GM21528 (cell line): ENCODE measurements at regions not wholly inside any gene's neighbourhood (a gene's known extent, or its start where the extent isn't known, plus 50 kb on each side); places are given as distances from the start of the nearest gene placed in this dataset.

ENCODE experiments used
- ATAC-seq: cut with Tn5 transposase; IDR thresholded peaks from one replicate; pipeline ENCODE4 v1.9.1; 2021; ENCODE audit warnings: mild to moderate bottlenecking, moderate library complexity; ENCODE audit not compliant: unreplicated experiment, low FRiP score

DNA sequence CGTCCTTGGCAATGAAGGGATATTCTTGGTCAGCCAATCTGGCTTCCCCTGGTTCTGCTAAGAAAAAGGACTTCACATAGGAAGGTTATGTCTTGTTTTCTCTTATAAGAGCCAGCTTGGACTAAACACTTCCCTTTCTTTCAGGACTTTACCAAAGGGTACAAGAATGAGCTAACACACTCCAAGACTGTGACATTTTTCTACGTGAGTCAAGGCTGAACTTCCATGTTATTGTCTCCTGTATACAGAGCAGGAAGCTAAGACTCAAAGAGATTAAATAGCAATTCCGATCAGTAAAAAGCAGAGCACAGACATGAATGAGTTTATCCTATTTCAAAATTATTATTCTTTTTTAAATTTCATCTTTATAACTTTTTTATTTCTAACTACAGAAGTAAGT lies 63.3 kb upstream of the STT3B start:
- ATAC-seq: no peak

DNA sequence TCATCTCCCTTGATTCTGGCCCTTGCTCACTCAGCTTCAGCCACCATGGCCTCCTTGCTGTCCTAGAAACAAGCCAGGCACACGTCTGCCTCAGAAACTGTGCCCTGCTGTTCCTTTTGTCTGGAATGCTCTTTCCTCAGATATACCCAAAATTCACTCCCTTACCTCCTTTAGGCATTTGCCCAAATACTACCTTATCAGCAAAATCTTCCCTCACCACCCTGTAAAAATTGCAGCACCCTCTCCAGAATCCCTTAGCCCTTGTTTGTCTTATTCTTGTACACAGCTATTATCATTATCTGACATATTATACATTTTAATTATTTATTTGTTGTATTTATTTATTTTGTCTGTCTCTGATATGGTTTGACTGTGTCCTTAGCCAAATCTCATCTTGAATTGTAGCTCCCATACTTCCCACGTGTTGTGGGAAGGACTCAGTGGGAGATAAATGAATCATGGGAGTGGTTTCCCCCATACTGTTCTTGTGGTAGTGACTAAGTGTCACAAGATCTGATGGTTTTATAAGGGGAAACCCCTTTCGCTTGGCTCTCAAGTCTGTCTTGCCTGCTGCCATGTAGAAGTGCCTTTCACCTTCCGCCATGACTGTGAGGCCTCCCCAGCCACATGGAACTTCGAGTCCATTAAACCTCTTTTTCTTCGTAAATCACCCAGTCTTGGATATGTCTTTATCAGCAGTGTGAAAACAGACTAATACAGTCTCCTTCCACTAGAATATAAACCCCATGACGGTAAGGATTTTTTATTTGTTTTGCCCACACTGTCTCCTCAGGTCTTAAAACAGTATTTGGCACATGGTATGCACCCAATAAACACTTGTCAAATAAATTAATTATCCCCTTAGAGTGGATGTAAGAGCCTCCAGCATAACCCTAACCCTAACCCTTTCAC lies 60.0 kb upstream of the STT3B start:
- no peak for ATAC-seq

GRCh38 chr3:31476209-31476608 lies 56.5 kb upstream of the STT3B start:
- no peak for ATAC-seq

DNA sequence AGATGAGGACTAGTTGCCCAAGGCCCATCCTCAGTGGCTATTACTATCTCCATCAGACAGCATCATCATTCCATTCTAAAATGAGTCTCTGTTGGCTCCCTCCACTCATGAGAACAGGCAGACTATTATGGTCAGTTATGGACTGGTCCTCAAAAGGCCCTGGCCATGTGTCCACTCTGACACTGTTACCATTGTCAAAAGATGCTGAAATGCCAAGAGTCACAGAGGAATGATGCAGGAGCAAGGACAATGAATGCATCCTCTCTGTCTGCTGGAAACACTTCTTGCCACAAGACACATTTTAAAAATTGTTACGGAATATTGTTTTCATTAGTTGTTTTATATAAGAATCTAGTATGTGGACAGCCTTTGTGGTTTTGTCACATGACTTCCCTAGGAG lies 53.3 kb upstream of the STT3B start:
- no peak for ATAC-seq

GRCh38 chr3:31481697-31482096 lies 51.0 kb upstream of the STT3B start:
- ATAC-seq: no peak

DNA sequence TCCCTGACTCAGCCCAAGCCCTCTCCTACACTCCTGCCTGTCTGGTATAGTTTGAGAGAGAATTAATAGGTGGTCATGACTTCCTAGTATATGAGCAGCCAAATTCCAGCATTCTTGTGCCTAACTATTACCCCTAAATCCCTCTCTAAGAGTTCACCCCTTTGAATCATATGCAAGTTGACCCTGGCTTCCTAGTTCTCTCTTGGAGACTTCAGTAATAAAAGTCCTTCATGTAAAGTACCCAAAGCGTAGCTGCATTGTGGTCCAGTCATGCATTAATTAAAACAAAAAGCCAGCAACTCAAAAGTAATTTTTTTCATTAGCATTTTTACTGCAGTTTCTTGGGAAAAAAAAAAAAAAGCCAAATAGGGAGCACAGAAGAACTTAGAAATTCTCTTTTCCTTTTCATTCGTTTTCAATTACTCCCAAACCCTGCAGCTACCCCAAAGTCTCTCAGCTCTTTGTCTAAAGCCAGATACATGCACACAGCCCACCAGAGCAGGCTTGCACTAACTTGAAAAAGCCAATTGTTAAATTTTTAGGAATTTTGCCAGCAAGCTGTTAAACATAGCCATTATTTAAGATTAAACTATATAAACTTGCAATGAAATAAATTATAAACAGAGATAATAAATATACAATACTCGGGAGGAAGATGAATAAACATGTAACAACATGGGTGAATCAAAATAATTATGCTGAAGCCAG lies 50.1 kb upstream of the STT3B start:
- no peak for ATAC-seq
